HG03060 (cell line): ENCODE measurements at regions not wholly inside any gene's neighbourhood (a gene's known extent, or its start where the extent isn't known, plus 50 kb on each side); places are given as distances from the start of the nearest gene placed in this dataset.
"Not testable (repeated sequence)": the region's sequence is repeated elsewhere in the genome, so short reads cannot be mapped to it uniquely, and the experiment has no call there.

ENCODE experiments used
- ATAC-seq: cut with Tn5 transposase; IDR thresholded peaks from one replicate; pipeline ENCODE4 v1.9.1; 2021; ENCODE audit warnings: low read depth, moderate number of reproducible peaks; ENCODE audit not compliant: unreplicated experiment

GRCh38 chr10:114872519-114873087 is 51.0 kb downstream of the FHIP2A start:
- no peak for ATAC-seq

- no peak for ATAC-seq
These were observed 53.3 kb downstream of the FHIP2A start for GRCh38 chr10:114874827-114875411.

- ATAC-seq: not testable (repeated sequence)
These were observed 54.1 kb downstream of the FHIP2A start for GRCh38 chr10:114875590-114876081.

- no peak for ATAC-seq
These were observed 54.6 kb downstream of the FHIP2A start for GRCh38 chr10:114876169-114876568.

GRCh38 chr10:114876602-114877300 is 55.2 kb downstream of the FHIP2A start:
- peak; percentile 75 for ATAC-seq

GRCh38 chr10:114877301-114877644 is 55.7 kb downstream of the FHIP2A start:
- no peak for ATAC-seq

GRCh38 chr10:114879093-114879492 is 57.5 kb downstream of the FHIP2A start:
- no peak for ATAC-seq

- no peak for ATAC-seq
These were observed 58.1 kb downstream of the FHIP2A start for GRCh38 chr10:114879541-114880158.

GRCh38 chr10:114881417-114881816 is 56.6 kb upstream of the TRUB1 start:
- no peak for ATAC-seq

- ATAC-seq: no peak
These were observed 56.1 kb upstream of the TRUB1 start for GRCh38 chr10:114881901-114882300.

GRCh38 chr10:114885443-114885842 is 52.6 kb upstream of the TRUB1 start:
- no peak for ATAC-seq
